HAP-1 (cell line): ENCODE measurements at regions not wholly inside any gene's neighbourhood (a gene's known extent, or its start where the extent isn't known, plus 50 kb on each side); places are given as distances from the start of the nearest gene placed in this dataset.

ENCODE experiments used
- DNase-seq, 2 experiments: peaks; one replicate each; pipeline ENCODE4 v3.0.0-alpha.2; 2016 to 2020; ENCODE audit warnings: low spot score in 2 of 2
- H3K27me3 ChIP-seq: fragments of 250-450 bp; sonication (Bioruptor Pico); 2 replicates; pipeline ENCODE4 v1.5.1; 2020; ENCODE audit warnings: low read depth, mild to moderate bottlenecking, moderate library complexity
- H3K36me3 ChIP-seq: fragments of 250-450 bp; sonication (Bioruptor Pico); replicated peaks from 2 replicates; pipeline ENCODE4 v1.5.1; 2020; ENCODE audit warnings: mild to moderate bottlenecking
- H3K4me1 ChIP-seq: fragments of 250-450 bp; sonication (Bioruptor Pico); 2 replicates; pipeline ENCODE4 v1.5.1; 2020; ENCODE audit warnings: mild to moderate bottlenecking
- H3K4me3 ChIP-seq: fragments of 250-450 bp; sonication (Bioruptor Pico); 2 replicates; pipeline ENCODE4 v1.5.1; 2020; ENCODE audit warnings: mild to moderate bottlenecking, moderate library complexity
- H3K9me3 ChIP-seq: fragments of 250-450 bp; sonication (Bioruptor Pico); 2 replicates; pipeline ENCODE4 v1.5.1; 2020; ENCODE audit warnings: mild to moderate bottlenecking, moderate library complexity
- in situ Hi-C: fragments of 300-500 bp; cut with MboI; formaldehyde crosslinking; loops from 3 replicates; pipeline ENCODE4 v1.14.3; 2020; ENCODE audit warnings: low sequenced_read_pairs, inconsistent platforms, mixed read lengths

GRCh38 chr5:152933056-152933455, 528.0 kb upstream of the NMUR2 start:
- no peaks in the 10 kb centered on the region for H3K9me3 ChIP-seq
- DNase-seq = no peak
- H3K27me3 ChIP-seq = no peaks in the 10 kb centered on the region
- in situ Hi-C loops = no loop called here
- no peaks in the 10 kb centered on the region for H3K4me1 ChIP-seq
- H3K36me3 ChIP-seq = no peaks in the 10 kb centered on the region
- H3K4me3 ChIP-seq = no peak overlapping the region

- H3K27me3 ChIP-seq = no peaks in the 10 kb centered on the region
- no peaks in the 10 kb centered on the region for H3K9me3 ChIP-seq
- no peak overlapping the region for H3K4me3 ChIP-seq
- in situ Hi-C loops = no loop called here
- DNase-seq = no peak
- H3K4me1 ChIP-seq = no peaks in the 10 kb centered on the region
- H3K36me3 ChIP-seq = no peaks in the 10 kb centered on the region
These were observed 533.6 kb upstream of the NMUR2 start for GRCh38 chr5:152938630-152939029.

- Histone ChIP-seq H3K36me3 (no peaks in the 10 kb centered on the region), H3K4me3 (no peak overlapping the region), H3K27me3 (no peaks in the 10 kb centered on the region), H3K9me3 (no peaks in the 10 kb centered on the region), H3K4me1 (no peaks in the 10 kb centered on the region)
- DNase-seq = no peak
- in situ Hi-C loops = no loop called here
These were observed 537.7 kb upstream of the NMUR2 start for GRCh38 chr5:152942633-152943336.

GRCh38 chr5:152953788-152954483, 536.5 kb upstream of the GRIA1 start:
- no peaks in the 10 kb centered on the region for H3K27me3 ChIP-seq
- H3K4me3 ChIP-seq = no peak overlapping the region
- DNase-seq = no peak
- no peaks in the 10 kb centered on the region for H3K36me3 ChIP-seq
- no peaks in the 10 kb centered on the region for H3K4me1 ChIP-seq
- no peaks in the 10 kb centered on the region for H3K9me3 ChIP-seq
- in situ Hi-C loops = no loop called here

GRCh38 chr5:152956943-152957613, 533.4 kb upstream of the GRIA1 start:
- Histone ChIP-seq H3K9me3 (no peaks in the 10 kb centered on the region), H3K36me3 (no peaks in the 10 kb centered on the region), H3K4me3 (no peak overlapping the region), H3K27me3 (no peaks in the 10 kb centered on the region), H3K4me1 (no peaks in the 10 kb centered on the region)
- in situ Hi-C loops = no loop called here
- no peak for DNase-seq

GRCh38 chr5:152978141-152978835, 512.2 kb upstream of the GRIA1 start:
- Histone ChIP-seq H3K4me3 (no peak overlapping the region), H3K4me1 (no peaks in the 10 kb centered on the region), H3K27me3 (no peaks in the 10 kb centered on the region), H3K9me3 (no peaks in the 10 kb centered on the region), H3K36me3 (no peaks in the 10 kb centered on the region)
- in situ Hi-C loops = no loop called here
- no peak for DNase-seq

- DNase-seq = no peak
- in situ Hi-C loops = no loop called here
These were observed 503.3 kb upstream of the GRIA1 start for GRCh38 chr5:152987131-152987530.

GRCh38 chr5:152990217-152990616, 500.3 kb upstream of the GRIA1 start:
- H3K4me3 ChIP-seq = no peak overlapping the region
- H3K9me3 ChIP-seq = no peaks in the 10 kb centered on the region
- no peaks in the 10 kb centered on the region for H3K36me3 ChIP-seq
- H3K4me1 ChIP-seq = no peaks in the 10 kb centered on the region
- H3K27me3 ChIP-seq = no peaks in the 10 kb centered on the region
- DNase-seq = no peak
- in situ Hi-C loops = no loop called here

More at GRCh38 chr5:152987131-152987530, 503.3 kb upstream of the GRIA1 start:
- no peaks in the 10 kb centered on the region for H3K9me3 ChIP-seq
- H3K36me3 ChIP-seq = no peaks in the 10 kb centered on the region
- no peaks in the 10 kb centered on the region for H3K4me1 ChIP-seq
- H3K27me3 ChIP-seq = no peaks in the 10 kb centered on the region
- H3K4me3 ChIP-seq = no peak overlapping the region

GRCh38 chr5:152990649-152991048, 499.8 kb upstream of the GRIA1 start:
- H3K4me3 ChIP-seq = no peak overlapping the region
- no peaks in the 10 kb centered on the region for H3K9me3 ChIP-seq
- no peak for DNase-seq
- H3K4me1 ChIP-seq = no peaks in the 10 kb centered on the region
- in situ Hi-C loops = no loop called here
- no peaks in the 10 kb centered on the region for H3K27me3 ChIP-seq
- H3K36me3 ChIP-seq = no peaks in the 10 kb centered on the region

GRCh38 chr5:152994033-152994680, 496.3 kb upstream of the GRIA1 start:
- Histone ChIP-seq H3K27me3 (no peaks in the 10 kb centered on the region), H3K4me3 (no peak overlapping the region), H3K9me3 (no peaks in the 10 kb centered on the region), H3K4me1 (no peaks in the 10 kb centered on the region), H3K36me3 (no peaks in the 10 kb centered on the region)
- in situ Hi-C loops = no loop called here
- DNase-seq = no peak

GRCh38 chr5:152995214-152995725, 495.2 kb upstream of the GRIA1 start:
- in situ Hi-C loops = no loop called here

GRCh38 chr5:153005711-153006110, 484.8 kb upstream of the GRIA1 start:
- H3K27me3 ChIP-seq = no peaks in the 10 kb centered on the region
- H3K4me3 ChIP-seq = no peak overlapping the region
- in situ Hi-C loops = no loop called here
- no peak for DNase-seq
- H3K36me3 ChIP-seq = no peaks in the 10 kb centered on the region
- H3K4me1 ChIP-seq = no peaks in the 10 kb centered on the region
- H3K9me3 ChIP-seq = no peaks in the 10 kb centered on the region

More at GRCh38 chr5:152995214-152995725, 495.2 kb upstream of the GRIA1 start:
- Histone ChIP-seq H3K4me3 (no peak overlapping the region), H3K9me3 (no peaks in the 10 kb centered on the region), H3K36me3 (no peaks in the 10 kb centered on the region), H3K4me1 (no peaks in the 10 kb centered on the region), H3K27me3 (no peaks in the 10 kb centered on the region)
- no peak for DNase-seq

- no peaks in the 10 kb centered on the region for H3K36me3 ChIP-seq
- in situ Hi-C loops = no loop called here
- H3K27me3 ChIP-seq = no peaks in the 10 kb centered on the region
- no peaks in the 10 kb centered on the region for H3K4me1 ChIP-seq
- no peak overlapping the region for H3K4me3 ChIP-seq
- H3K9me3 ChIP-seq = no peaks in the 10 kb centered on the region
- DNase-seq = no peak
These were observed 483.8 kb upstream of the GRIA1 start for GRCh38 chr5:153006681-153007080.
